8988T (cell line): ENCODE measurements at regions not wholly inside any gene's neighbourhood (a gene's known extent, or its start where the extent isn't known, plus 50 kb on each side); places are given as distances from the start of the nearest gene placed in this dataset.
"Not testable (repeated sequence)": the region's sequence is repeated elsewhere in the genome, so short reads cannot be mapped to it uniquely, and the experiment has no call there.

Source experiments
- DNase-seq: peaks from one replicate; pipeline ENCODE4 v3.0.0; 2011

DNA sequence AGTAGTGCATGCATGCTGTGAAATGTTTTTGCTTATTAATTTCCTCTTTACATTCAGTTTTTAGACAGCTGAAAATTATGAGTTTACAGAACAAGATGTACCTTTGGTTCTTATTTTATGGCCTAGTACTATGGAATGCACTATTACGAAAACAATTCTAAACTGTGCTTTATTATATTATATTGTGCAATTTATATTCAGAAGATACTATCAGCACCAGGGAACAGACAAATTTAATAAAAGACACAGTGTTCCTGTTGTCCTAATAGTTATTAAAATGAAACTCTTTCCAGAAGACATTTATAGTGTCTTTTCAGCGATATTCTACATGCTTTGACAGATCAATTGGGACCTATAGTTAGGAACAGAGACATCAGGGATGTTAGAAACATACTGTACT is 427.3 kb downstream of the BTG1 start:
- no peak for DNase-seq

DNA sequence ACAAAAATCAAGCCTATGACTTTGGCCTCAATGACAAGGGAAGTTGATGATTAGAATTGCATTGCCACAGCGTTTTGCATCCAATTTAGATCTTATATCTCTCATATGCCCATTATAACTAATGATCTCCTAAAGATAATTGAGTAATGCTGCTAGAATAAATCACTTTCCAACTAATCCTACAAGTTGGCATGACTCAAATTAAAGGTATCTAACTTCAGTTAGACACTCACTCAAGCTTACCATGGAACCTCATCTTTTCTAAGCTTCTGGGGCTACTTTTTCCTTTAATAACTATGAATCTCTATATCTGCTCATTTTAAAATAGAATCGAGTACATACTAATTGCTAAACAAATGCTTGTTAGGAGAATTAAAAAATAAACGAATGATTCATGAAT is 427.8 kb downstream of the BTG1 start:
- no peak for DNase-seq

DNA sequence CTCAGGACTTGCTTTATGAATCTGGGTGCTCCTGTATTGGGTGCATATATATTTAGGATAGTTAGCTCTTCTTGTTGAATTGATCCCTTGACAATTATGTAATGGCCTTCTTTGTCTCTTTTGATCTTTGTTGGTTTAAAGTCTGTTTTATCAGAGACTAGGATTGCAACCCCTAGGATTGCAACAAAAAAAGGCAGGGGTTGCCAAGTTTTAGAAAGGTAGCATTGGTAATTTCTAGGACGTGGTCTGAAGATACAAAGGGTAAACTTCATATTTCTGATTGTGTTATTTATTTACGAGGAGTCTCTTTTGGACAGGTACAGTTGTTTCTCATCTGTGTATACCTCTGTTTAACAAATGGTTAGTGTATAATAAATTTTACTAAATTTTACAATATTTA is 433.7 kb downstream of the BTG1 start:
- DNase-seq = not testable (repeated sequence)

DNA sequence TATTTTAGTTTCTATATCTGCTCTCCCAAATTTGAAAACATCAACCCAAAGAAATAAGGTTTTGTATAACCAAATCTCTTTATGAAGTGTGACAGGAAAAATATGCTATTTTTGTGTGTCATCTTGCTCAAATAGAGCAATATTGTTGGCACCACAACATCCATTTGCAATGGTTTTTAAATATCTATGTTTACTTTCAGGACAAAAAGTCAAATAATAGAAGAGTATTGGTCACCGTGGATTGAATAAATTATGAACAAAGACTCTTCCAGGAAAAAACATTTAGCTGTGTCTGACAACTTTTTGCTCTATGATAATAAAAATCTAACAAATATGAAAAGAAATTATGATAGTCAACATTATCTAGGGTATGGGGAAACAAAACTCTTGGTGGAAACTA is 439.2 kb downstream of the BTG1 start:
- DNase-seq = no peak

DNA sequence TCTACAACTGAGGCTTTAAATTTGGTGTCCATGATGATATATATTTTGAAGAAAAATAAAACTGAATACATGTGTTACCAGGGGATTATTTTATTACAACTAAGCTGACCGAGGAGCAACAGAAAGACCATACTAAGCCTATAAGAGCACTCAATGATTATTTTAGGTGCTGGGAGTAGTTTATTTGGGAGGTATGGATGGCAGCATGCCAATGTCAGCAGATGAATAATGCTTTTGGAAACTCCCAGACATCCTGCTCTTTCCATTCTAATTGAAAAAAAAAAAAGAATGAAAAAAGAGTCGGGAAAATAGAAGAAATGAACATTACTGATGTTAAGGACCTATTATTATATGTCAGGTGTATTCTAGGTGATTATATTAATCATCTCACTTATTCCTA is 441.2 kb downstream of the BTG1 start:
- DNase-seq = no peak

DNA sequence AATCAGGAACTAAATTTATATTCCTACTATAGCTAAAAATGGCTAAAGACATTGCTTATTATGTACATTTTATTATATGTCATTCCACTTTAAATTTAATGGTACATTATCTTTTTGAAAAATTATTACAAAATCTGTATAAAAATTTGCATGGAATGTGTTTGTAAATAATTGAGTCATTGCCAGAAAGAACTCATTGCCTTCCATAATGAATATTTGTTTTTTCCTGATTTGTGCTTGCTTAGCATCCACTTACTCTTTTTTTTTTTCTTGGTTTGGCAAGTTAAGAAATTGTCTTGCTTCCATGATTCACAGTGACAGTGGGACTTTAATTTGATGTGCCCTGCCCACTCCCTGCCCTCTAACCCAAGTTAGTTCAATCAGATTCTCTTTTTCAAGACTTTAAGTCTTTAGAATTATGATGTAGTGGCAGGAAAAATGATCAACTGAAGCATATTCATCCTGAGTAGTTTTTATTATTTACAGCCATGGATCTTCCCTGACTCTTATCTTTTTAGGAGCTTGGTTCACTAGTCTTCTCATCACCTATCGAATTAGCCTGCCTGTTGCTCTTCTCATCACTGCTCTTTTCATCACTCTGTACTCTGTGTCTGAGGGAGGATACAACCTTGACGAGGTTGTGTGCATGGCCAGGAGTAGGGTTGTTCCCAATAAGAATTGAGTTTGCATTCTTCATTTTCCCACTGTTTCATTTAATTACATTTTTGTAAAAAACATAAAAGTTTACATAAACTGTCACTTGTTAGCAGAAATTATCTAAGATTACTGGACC is 442.0 kb downstream of the BTG1 start:
- no peak for DNase-seq

DNA sequence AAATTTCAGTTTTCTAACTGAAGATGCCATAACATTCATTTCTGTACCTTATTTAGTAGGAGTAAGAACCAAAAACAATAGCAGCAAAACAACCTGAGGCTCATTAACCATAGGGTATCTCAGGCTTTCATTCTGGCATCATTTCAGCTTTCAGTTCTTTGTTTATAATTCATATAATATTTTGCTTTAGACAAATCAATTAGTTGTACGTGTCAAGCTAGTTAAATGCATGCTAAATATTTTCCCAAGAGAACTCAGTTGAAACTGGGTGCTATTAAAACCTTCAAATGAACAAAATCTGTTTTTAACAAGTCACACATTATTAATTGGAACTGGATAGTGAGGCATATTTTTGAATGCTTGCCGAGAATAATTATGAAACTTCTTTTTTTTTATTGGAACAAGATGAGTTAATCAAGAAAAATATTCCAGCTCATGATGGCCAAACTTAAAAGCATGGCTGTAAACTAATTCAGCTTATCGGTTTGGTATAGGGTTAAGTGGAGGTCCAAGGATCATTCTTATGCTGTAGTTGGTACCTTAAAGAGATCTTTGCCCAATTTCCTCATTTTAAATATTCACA is 442.7 kb downstream of the BTG1 start:
- DNase-seq = no peak

DNA sequence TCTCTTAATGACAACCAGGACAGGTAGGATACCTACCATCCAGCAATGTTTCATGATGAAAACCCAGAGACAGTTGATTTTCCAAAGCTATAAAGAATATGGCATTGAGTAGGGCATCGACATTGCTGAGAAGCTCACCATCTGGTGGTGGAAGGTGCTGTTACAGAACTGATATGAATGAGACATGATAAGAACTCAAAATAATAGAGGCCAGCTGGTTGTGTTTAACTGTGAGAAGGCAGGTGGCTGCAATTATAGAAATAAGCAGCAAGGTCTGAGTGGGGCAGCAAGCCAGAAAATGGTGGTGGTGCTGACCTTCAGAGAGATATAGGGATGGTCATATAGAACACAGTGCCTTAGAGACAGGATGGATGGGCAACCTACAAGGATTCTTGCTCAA is 449.7 kb downstream of the BTG1 start:
- DNase-seq = no peak

DNA sequence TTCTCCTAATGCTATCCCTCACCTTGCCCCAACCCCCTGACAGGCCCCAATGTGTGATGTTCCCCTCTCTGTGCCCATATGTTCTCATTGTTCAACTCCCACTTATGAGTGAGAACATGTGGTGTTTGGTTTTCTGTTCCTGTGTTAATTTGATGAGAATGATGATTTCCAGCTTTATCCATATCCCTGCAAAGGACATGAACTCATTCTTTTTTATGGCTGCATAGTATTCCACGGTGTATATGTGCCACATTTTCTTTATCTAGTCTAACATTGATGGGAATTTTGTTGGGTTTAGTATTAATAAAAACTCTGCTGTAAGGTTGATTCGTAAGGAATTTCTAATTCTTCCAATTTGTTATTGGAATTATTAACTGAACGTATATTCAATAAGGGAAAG is 450.2 kb downstream of the BTG1 start:
- not testable (repeated sequence) for DNase-seq

DNA sequence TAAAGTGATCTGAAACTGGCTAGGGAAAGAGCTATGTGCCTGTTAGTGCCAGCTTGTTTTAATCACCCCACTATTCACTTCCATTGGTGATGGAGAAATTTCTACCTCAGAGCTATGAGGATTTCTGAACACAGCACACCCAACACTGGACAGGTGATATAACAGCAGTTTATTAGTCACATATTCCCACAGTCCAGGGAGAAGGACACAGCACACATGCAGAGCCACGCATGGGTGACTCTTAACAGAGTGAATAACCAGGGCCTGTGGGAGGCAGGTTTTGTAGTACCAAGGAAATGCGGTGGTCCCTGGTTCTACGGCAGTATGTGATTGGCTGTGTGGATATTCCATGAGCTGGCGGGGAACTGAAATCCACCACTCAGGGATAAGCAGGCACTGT is 455.1 kb downstream of the BTG1 start:
- no peak for DNase-seq

DNA sequence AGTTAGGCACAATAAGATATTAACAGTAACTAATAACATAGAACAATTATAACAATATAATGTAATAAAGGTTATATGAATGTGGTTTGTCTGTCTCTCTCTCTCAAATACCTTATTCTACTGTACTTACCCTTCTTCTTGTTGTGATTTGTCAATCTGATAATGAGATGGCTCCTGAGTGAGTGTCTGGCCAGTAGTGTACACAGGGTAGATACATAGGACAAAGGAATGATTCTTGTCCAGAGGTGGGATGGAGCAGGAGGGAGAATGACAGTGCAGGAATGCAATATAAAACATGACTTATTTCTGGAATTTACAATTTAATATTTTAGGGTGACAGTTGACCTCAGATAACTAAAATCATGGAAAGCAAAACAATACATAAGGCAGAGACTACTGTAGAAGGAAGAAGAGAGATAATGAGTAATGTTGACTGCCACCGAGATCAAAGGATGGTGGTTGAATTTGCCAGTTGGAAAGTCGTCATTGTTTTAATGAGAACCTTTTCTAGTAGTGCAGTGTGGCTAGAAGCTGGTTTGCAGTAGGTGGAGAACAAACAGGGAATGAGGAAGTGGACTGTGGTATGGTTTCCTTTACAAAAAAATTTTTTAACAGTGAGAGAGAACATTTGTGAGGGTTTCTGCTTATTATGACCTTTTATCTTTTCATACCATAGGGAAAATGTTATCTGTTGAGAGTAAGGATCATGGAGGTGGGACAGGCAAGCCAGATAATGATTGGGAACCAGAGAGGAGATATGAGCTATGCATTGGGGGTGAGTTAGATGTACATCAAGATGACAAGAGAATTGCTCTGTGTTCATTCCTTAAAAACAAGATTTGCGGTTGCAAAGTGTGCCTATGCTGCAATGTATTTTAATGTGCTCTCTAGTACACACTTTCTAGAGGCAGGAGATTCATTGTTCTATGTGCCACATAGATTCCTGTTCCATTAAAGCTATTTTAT is 458.3 kb downstream of the BTG1 start:
- DNase-seq = no peak

DNA sequence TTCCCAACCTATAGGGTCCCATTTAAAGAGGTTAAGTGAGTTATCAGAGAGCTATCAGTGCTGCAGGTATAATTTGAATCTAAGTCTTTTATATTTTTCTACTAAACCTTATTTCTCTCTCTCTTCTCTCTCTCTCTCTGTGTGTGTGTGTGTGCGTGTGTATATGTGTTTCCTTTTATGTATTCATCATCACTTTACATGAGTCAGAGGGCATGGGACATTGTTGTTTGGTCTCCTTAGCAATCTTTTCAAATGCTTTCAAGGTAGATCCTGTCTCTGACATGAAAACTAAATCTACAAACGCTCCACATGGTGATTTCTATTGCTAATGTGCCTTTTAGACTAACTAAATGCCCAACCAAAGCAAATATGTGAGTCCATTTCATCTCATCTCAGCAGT is 459.7 kb downstream of the BTG1 start:
- no peak for DNase-seq

DNA sequence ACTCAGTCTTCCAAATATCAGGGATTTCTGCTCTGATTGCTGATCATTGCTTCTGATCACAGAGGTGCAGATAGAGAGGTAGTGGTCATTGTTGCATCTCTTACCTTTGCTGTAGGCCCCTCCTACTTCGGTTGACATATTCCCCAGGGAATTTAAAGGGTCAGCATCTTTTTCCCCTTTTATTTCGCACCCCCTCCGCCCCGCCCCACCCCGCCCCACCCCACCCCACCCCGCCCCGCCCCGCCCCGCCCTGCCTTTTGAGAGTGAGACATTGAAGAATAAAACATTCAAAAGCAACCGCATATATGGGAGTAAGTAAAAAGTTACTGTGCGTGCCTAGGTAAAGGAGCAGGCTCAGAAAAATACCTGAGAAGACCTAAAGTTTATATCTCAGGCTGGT is 463.9 kb downstream of the BTG1 start:
- no peak for DNase-seq

DNA sequence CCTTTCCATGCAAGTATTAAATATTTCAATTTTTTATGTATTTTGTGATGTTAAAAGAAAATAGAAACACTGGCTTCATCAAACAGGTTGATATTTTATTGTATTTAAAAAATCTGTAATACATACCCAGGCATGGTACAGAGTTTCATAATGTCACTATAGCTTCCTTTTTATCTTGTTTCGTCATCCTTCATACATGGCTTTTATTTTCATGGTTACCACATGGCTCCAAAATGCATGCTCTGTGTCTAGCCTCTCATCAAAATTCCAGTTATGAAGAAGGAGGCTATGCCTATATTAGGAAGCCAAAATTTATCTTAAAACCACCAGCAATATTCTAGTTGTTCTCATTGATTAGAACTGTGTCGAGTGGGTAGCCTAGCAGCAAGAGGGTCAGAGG is 464.8 kb downstream of the BTG1 start:
- DNase-seq = no peak

DNA sequence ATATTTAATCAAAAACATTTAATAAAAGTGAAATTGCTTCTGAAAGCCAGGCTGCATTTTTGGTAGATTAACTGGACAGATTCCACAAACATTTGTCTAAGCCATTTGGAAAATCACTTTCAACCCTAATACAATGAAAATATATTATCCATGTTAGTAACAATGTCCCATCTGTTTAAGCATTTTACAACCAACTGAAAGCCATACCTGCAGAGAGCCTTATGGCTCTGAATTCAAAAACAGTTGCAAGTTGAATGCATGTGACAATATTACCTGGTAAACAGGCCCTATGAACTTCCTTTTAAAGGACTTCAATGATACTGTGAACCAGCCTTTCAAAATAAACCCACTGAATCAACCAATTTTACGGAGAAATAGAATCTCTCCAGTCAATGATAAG is 468.1 kb downstream of the BTG1 start:
- DNase-seq = no peak

DNA sequence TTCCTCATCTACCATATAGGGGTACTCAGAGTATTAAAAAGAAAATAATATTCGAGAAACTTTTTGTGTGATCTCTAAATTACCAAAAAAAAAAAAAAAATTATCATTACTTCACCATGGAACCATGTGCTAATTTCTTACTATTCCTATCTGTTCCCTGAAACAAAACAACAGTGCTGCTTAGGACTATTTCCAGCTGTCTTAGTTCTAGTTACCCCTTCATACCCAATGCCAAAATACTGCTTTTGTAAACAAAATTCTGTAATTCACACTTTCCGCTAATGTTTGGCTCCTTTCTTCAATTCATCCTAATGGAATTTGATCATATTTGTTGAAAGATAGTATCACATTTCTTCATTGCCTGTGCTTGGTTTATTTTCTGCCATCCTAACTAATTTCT is 470.2 kb downstream of the BTG1 start:
- DNase-seq = no peak

DNA sequence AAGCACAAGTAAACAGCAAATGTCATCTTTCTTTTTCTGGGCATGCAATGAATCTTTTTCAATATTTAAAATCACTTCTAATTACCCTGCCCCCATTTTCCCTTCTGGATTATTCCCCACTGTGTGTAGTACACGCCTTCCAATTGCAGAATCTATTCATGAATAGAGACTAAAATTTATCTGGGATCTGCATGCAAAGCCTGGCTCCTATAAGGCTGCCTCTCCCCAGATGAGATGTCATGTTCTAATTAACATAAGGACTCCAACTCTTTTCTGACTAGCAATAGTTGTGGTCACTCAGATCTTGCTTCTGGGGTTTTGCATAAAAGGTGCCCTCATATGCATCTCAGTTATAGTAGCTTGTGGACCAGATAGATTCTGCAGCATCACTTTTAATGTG is 473.5 kb downstream of the BTG1 start:
- DNase-seq = no peak

DNA sequence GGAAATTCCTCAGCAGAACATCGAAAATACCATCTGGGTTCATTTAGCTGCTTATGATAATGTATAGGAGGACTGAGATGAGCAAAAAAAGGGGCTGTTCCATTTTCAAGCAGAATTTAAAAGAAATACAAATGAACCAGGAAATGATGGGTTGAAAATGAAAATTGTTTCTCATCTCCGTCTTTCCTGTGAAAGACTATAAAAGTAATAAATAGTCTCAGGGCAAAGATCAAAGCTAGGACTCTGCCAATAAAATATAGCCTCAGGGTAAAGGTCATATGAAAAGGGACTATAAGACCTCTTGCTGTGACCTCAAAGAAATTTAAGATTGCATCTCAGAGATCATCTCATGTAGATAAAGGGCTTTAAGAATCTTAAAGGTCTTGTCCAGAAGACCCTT is 478.0 kb downstream of the BTG1 start:
- DNase-seq = no peak

DNA sequence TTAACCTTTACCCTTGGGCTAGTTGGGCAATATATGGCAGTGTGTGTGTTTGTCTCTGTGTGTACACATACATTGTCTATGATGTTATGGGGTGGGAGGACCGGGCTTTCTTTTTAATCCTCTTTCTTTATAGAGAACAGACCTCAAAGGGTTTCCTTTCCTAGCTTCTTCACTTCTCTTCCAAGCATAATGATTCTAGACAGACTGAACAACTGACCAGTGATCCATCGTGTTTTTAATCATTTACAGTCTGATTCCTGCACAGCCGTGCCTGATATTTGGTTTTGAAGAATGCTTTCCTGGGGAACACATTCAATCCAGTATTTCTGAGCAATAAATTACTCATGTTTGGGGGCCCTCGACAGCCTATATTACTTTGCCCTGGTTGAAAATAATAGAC is 481.1 kb upstream of the DCN start:
- DNase-seq = no peak

DNA sequence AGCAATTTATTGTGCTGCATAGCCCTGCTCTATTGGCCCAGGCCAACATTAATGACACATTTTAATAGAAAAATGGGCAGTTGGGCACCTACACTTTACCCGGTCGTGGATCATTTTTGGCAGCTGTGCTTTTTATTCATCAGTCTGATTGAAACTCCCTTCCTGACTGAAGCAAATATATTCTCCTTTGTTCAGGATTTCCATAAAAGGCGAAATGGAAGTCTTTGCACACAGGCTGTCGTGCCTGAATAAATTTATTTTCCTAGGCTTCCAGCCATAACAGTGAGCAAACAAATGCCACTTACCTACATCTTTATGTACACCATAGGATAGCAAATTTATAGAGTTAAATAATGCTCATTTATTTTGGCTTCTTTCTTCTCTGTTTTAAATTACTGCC is 480.7 kb upstream of the DCN start:
- no peak for DNase-seq

DNA sequence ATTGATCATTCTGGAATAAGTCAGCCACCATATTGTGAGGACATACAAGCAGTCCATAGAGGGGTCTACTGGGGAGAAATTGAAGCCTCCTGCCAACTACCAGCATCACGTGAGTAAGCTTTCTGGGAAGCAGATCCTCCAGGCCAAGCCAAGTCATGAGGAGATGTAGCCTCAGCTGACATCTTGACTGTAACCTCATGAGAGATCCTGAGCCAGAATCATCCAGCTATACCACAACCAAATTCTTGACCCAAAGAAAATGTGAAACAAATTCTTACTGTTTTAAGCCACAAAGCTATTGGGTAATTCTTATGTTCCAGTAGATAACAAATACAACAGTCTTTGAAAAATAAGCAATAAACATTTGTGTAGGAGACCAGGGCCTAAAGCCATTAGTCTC is 479.4 kb upstream of the DCN start:
- DNase-seq = no peak

DNA sequence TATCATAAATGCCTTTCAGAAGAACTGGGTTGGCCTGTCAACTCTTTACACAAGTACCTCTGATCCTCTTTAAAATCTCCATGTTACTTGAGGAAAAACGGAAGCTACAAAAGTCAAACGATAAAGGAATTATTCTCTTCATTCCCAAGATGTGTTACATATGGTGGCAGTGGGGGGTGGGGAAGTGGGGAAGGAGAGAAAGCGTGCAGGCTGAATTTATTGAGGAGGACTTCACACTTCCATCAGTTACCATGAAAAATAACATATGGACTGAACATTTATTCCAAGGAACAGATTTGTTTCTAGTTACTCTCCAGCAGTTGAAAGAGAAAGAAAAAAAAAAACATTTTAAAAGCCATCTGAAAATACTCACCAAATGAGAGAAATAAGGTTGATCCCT is 474.4 kb upstream of the DCN start:
- DNase-seq = no peak

DNA sequence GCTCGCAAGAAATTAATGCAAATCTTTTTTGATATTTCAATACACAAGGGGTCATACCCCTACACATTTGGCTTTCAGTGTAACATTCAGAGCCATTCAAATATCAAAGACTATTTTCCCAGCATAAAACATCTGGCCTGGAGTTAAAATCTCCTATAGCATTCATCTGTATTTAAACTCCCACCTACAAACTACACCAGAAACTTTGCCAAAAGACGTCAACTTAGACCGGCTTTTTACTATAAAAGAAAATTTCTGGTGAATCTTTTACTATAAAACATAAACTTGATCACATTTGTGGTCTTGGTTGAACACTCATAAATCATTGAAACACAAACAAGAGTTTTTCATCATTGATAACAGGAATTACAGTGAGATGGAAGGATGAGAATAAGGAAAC is 473.3 kb upstream of the DCN start:
- DNase-seq = no peak

DNA sequence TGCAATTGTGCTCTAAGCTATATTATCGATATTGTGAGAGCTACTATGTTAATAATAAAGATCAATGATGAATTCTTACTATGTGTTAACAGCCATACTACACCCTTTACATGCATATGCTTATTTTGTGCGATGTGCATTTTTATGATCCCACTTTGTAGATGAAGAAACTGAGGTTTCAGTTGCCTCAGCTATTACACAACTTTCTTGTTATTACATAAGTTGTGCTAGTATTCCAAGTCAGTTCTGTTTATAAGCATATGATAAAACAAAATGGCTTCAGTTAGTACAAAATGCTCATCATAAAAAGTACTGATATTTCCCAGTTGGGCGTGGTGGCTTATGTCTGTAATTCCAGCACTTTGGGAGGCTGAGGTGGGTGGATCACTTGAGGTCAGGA is 471.5 kb upstream of the DCN start:
- DNase-seq = no peak
